ENCODE measurements at regions not wholly inside any gene's neighbourhood (a gene's known extent, or its start where the extent isn't known, plus 50 kb on each side); places are given as distances from the start of the nearest gene placed in this dataset.

DNA sequence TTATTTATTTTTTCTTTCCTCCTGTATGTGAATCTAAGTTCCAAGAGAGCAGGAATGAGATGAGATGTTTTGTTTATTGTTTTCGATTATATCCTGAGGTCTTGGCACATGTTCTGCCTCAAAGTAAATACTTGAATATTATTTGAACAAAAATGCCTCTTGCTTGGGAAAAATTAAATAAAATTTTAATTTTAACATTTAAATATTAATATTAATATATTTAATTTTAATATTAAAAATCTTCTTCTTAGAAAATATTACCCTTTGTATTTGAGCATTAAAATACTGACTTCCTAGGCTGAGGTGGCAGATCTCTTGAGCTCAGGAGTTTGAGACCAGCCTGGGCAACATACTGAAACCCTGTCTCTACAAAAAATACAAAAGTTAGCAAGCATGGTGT lies 123.4 kb upstream of the SEMA3D start:
- 94 to 95% methylated on average over 1 of the region's 1 CpG for WGBS, 2 donors
- DNase-seq: no peak
- intact Hi-C loops (cut with DNase I): no loop called here
- TF ChIP-seq POLR2A (IDR thresholded peaks at IDR 0.05): no peak
- TF ChIP-seq, protein P1, sequence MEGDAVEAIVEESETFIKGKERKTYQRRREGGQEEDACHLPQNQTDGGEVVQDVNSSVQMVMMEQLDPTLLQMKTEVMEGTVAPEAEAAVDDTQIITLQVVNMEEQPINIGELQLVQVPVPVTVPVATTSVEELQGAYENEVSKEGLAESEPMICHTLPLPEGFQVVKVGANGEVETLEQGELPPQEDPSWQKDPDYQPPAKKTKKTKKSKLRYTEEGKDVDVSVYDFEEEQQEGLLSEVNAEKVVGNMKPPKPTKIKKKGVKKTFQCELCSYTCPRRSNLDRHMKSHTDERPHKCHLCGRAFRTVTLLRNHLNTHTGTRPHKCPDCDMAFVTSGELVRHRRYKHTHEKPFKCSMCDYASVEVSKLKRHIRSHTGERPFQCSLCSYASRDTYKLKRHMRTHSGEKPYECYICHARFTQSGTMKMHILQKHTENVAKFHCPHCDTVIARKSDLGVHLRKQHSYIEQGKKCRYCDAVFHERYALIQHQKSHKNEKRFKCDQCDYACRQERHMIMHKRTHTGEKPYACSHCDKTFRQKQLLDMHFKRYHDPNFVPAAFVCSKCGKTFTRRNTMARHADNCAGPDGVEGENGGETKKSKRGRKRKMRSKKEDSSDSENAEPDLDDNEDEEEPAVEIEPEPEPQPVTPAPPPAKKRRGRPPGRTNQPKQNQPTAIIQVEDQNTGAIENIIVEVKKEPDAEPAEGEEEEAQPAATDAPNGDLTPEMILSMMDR (IDR thresholded peaks at IDR 0.05): no peak
- no peaks in the 10 kb centered on the region for H3K27me3 ChIP-seq
- no peak overlapping the region for H3K4me3 ChIP-seq (replicated peaks in 1 of 3)
- H3K9me3 ChIP-seq: no peaks in the 10 kb centered on the region
- H3K4me1 ChIP-seq: no peaks in the 10 kb centered on the region
- no peak overlapping the region for H3K27ac ChIP-seq
- no peaks in the 10 kb centered on the region for H3K36me3 ChIP-seq

DNA sequence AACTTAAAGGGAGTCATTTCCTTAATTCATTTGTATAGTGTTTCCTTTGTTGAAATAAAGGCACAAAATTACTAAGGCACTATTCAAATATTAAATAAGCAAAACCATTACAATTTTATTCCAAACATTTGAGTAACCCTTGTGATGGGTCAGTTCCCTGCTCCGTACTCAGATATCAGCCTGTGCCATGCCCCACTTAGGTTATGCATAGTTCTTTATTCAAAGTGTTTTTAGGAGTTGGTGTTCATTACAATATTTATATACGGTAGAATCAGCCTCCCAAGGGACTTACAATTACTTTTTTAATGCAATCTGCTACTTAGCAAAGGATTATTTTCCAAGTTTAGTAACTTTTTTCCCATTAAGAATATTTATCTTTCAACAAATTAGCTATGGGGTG lies 119.3 kb upstream of the SEMA3D start:
- WGBS, 2 donors: 42 to 52% methylated on average over 2 of the region's 2 CpGs

DNA sequence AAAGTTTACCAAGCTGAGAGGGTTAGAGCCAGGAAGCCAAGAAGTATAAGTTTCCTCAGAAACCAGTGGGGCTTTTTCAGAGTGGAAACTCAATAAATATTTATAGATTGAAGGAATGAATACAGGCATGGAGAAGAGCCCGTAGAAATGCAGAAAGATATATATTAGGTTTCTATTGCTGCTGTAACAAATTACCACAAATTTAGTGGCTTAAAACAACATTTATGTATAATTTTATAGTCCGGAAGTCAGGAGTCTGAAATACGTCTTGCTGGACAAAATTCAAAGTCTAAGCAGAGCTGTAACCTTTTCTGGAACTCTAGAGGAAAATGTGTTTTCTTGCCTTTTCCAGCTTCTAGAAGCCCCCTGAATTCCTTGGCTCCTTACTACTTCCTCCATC lies 107.3 kb upstream of the SEMA3D start:
- Histone ChIP-seq H3K36me3 (no peaks in the 10 kb centered on the region), H3K9me3 (no peaks in the 10 kb centered on the region), H3K27me3 (no peaks in the 10 kb centered on the region), H3K4me1 (no peaks in the 10 kb centered on the region), H3K27ac (no peak overlapping the region), H3K4me3 (replicated peaks in 1 of 3) (no peak overlapping the region)
- 95 to 98% methylated on average over 3 of the region's 3 CpGs for WGBS, 2 donors
- intact Hi-C loops (cut with DNase I): no loop called here
- no peak for DNase-seq
- TF ChIP-seq POLR2A (IDR thresholded peaks at IDR 0.05): no peak
- TF ChIP-seq, protein P1 (IDR thresholded peaks at IDR 0.05): no peak

More for the DNA sequence above, 119.3 kb upstream of the SEMA3D start:
- intact Hi-C loops (cut with DNase I): no loop called here
- Histone ChIP-seq H3K27ac (no peak overlapping the region), H3K36me3 (no peaks in the 10 kb centered on the region), H3K27me3 (no peaks in the 10 kb centered on the region), H3K4me3 (replicated peaks in 1 of 3) (no peak overlapping the region), H3K4me1 (no peaks in the 10 kb centered on the region), H3K9me3 (no peaks in the 10 kb centered on the region)
- no peak for TF ChIP-seq POLR2A (IDR thresholded peaks at IDR 0.05)
- TF ChIP-seq, protein P1 (IDR thresholded peaks at IDR 0.05): no peak
- DNase-seq: no peak

DNA sequence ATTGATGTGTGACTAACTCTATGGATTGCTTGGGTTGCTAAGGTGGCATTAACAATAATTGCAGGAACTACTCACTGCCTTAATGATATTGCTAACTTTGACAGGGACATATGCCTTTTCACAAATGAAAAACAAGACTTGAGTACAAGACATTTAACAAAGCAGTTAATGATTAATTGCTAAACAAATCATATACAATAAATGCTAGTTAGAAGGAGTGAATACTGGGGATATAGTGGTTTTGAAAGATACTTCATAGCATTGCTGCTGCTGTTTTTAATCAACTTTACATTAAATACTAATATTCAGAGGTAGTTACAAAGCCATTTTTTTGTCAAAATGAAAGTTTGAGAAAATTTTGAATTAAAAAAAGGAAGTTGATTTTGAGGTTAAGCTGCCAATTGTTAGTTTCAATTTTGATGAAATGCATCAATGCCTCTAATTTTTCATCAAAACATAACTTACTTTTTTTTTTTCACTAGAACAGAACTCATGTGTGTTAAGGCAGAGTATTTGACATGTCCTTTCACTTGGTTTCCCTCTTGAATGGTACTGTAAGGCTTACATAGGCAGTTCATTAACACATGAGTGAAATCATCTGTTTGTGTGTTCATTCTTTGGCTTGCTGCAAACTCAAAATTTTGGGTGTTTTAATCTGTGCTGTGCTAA lies 106.2 kb upstream of the SEMA3D start:
- TF ChIP-seq POLR2A (IDR thresholded peaks at IDR 0.05): no peak
- TF ChIP-seq, protein P1 (IDR thresholded peaks at IDR 0.05): no peak
- DNase-seq: no peak
- H3K9me3 ChIP-seq: no peaks in the 10 kb centered on the region
- H3K4me1 ChIP-seq: no peaks in the 10 kb centered on the region
- intact Hi-C loops (cut with DNase I): no loop called here
- H3K4me3 ChIP-seq (replicated peaks in 1 of 3): no peak overlapping the region
- H3K36me3 ChIP-seq: no peaks in the 10 kb centered on the region
- no peaks in the 10 kb centered on the region for H3K27me3 ChIP-seq
- no peak overlapping the region for H3K27ac ChIP-seq

DNA sequence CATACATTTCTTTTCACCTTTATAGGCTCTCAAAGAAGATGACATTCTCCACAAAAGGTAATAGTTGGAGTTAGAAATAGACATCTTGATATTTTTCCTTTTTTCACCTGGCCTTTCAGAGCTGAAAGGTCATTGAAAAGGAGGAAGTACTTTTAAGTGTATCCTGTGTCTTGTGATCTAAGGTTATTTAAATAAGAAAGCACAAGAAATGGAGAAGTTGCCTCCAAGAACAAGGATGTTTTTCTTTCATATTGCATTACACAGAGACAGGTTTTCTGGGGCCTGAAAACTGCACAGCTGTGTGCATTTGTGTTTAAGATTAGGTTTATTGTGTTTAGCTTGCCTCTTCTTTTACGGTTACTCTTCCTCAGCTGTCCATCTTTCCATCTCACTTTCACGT lies 103.4 kb upstream of the SEMA3D start:
- DNase-seq: no peak
- Histone ChIP-seq H3K27me3 (no peaks in the 10 kb centered on the region), H3K4me3 (replicated peaks in 1 of 3) (no peak overlapping the region), H3K27ac (no peak overlapping the region), H3K9me3 (no peaks in the 10 kb centered on the region), H3K4me1 (peaks cover 6 to 10% of the 10 kb centered on the region in 2 donors), H3K36me3 (no peaks in the 10 kb centered on the region)
- intact Hi-C loops (cut with DNase I): no loop called here
- 85 to 91% methylated on average over 2 of the region's 2 CpGs for WGBS, 2 donors
- TF ChIP-seq, protein P1 (IDR thresholded peaks at IDR 0.05): no peak
- no peak for TF ChIP-seq POLR2A (IDR thresholded peaks at IDR 0.05)
